AG09309 (cell line): ENCODE measurements at regions not wholly inside any gene's neighbourhood (a gene's known extent, or its start where the extent isn't known, plus 50 kb on each side); places are given as distances from the start of the nearest gene placed in this dataset.

Source experiments
- DNase-seq: peaks from one replicate; pipeline ENCODE4 v3.0.0-alpha.2; 2010; ENCODE audit warnings: low read depth
- H3K4me3 ChIP-seq: 2 replicates; pipeline ENCODE4 v1.5.1; 2011; ENCODE audit warnings: mild to moderate bottlenecking, low read depth, low read length, moderate library complexity; ENCODE audit not compliant: control insufficient read depth
- CTCF ChIP-seq: IDR thresholded peaks from 2 replicates; pipeline ENCODE4 v1.5.1; 2011; ENCODE audit warnings: mild to moderate bottlenecking, low read depth, low read length, inconsistent platforms; ENCODE audit not compliant: insufficient read depth, control insufficient read depth; ENCODE audit errors: missing control alignments

- TF ChIP-seq CTCF: no peak
- H3K4me3 ChIP-seq: no peak overlapping the region
- no peak for DNase-seq
Observed at GRCh38 chr1:227401562-227402342, 83.5 kb upstream of the CDC42BPA start.

GRCh38 chr1:227399152-227399730, 80.9 kb upstream of the CDC42BPA start:
- TF ChIP-seq CTCF: no peak
- no peak overlapping the region for H3K4me3 ChIP-seq
- DNase-seq: no peak

GRCh38 chr1:227397354-227397978, 79.2 kb upstream of the CDC42BPA start:
- TF ChIP-seq CTCF: no peak
- no peak for DNase-seq
- H3K4me3 ChIP-seq: no peak overlapping the region

- no peak for TF ChIP-seq CTCF
- no peak overlapping the region for H3K4me3 ChIP-seq
Observed at GRCh38 chr1:227396539-227397353, 78.5 kb upstream of the CDC42BPA start.

GRCh38 chr1:227395426-227396028, 77.2 kb upstream of the CDC42BPA start:
- no peak overlapping the region for H3K4me3 ChIP-seq
- TF ChIP-seq CTCF: no peak
- DNase-seq: no peak

More at GRCh38 chr1:227396539-227397353, 78.5 kb upstream of the CDC42BPA start:
- DNase-seq: no peak

- DNase-seq: no peak
Observed at GRCh38 chr1:227392984-227393764, 74.9 kb upstream of the CDC42BPA start.

More at GRCh38 chr1:227392984-227393764, 74.9 kb upstream of the CDC42BPA start:
- H3K4me3 ChIP-seq: no peak overlapping the region
- no peak for TF ChIP-seq CTCF
